SK-N-SH (cell line): ENCODE measurements at regions not wholly inside any gene's neighbourhood (a gene's known extent, or its start where the extent isn't known, plus 50 kb on each side); places are given as distances from the start of the nearest gene placed in this dataset.

ENCODE experiments used
- CTCF ChIA-PET: fragments of 300-600, 350-600 bp; formaldehyde crosslinking; extraction: SDS; loops from one replicate; lab custom pipeline; 2021; lab: Yijun Ruan, JAX
- POLR2A ChIA-PET: fragments of 350-600 bp; sonication (Branson Sonifier 250); formaldehyde crosslinking; extraction: SDS; loops from one replicate; lab custom pipeline; 2020; ENCODE audit warnings: antibody characterized with exemption, inconsistent platforms; lab: Yijun Ruan, JAX
- DNase-seq: peaks from one replicate; pipeline ENCODE4 v3.0.0; 2012
- H2AFZ ChIP-seq: fragments of 200-600 bp; sonication (generic); 2 replicates; pipeline ENCODE4 v1.8.1; 2016; ENCODE audit warnings: antibody characterized with exemption, mild to moderate bottlenecking, low read depth
- H3F3A ChIP-seq: fragments of 200-600 bp; sonication (generic); replicated peaks from 2 replicates; pipeline ENCODE3; 2016; ENCODE audit warnings: antibody characterized with exemption, mild to moderate bottlenecking; ENCODE audit not compliant: insufficient read depth
- H3K27ac ChIP-seq, 2 experiments: fragments of 200-500 bp in 1 of 2; fragments of 200-600 bp in 1 of 2; sonication (Bioruptor generic) in 1 of 2; sonication (generic), shearing (Covaris generic) in 1 of 2; 2 replicates each; pipeline versions ENCODE4 v1.5.1 to v1.6.1; 2014 to 2016; ENCODE audit warnings: low read depth in 2 of 2, inconsistent platforms in 1 of 2, low read length in 1 of 2, mild to moderate bottlenecking in 1 of 2, mixed read lengths in 1 of 2
- H3K27me3 ChIP-seq: fragments of 200-600 bp; sonication (generic), shearing (Covaris generic); 2 replicates; pipeline ENCODE4 v1.6.1; 2016; ENCODE audit warnings: mixed run types; ENCODE audit not compliant: insufficient read depth
- H3K36me3 ChIP-seq, 2 experiments: fragments of 200-500 bp in 1 of 2; fragments of 200-600 bp in 1 of 2; sonication (Bioruptor generic) in 1 of 2; sonication (generic) in 1 of 2; replicated peaks in 1 of 2; 2 replicates each; pipeline versions ENCODE3 to v1.5.1; 2014 to 2016; ENCODE audit warnings: low read length in 1 of 2, mild to moderate bottlenecking in 1 of 2; ENCODE audit not compliant: insufficient read depth in 2 of 2, control insufficient read depth in 1 of 2
- H3K4me1 ChIP-seq, 2 experiments: fragments of 200-500 bp in 1 of 2; fragments of 200-600 bp in 1 of 2; sonication (Bioruptor generic) in 1 of 2; sonication (generic), shearing (Covaris generic) in 1 of 2; 2 replicates each; pipeline versions ENCODE4 v1.5.1 to v1.6.1; 2014 to 2016; ENCODE audit warnings: low read depth in 1 of 2, low read length in 1 of 2, mixed run types in 1 of 2; ENCODE audit not compliant: insufficient read depth in 2 of 2, control insufficient read depth in 1 of 2
- H3K4me2 ChIP-seq: fragments of 200-600 bp; sonication (generic), shearing (Covaris generic); 2 replicates; pipeline ENCODE4 v1.6.1; 2017; ENCODE audit warnings: mixed run types
- H3K4me3 ChIP-seq, 2 experiments: fragments of 200-500 bp in 1 of 2; fragments of 200-600 bp in 1 of 2; sonication (Bioruptor generic) in 1 of 2; sonication (generic), shearing (Covaris generic) in 1 of 2; 2 replicates each; pipeline versions ENCODE4 v1.5.1 to v1.8.1; 2014 to 2016; ENCODE audit warnings: low read depth in 2 of 2, inconsistent platforms in 1 of 2, low read length in 1 of 2, mild to moderate bottlenecking in 1 of 2, mixed read lengths in 1 of 2, moderate library complexity in 1 of 2
- H3K79me2 ChIP-seq: fragments of 200-600 bp; sonication (generic); 2 replicates; pipeline ENCODE4 v1.8.1; 2017; ENCODE audit warnings: mild to moderate bottlenecking; ENCODE audit not compliant: insufficient read depth
- H3K9ac ChIP-seq: fragments of 200-600 bp; sonication (generic); 2 replicates; pipeline ENCODE4 v1.6.1; 2017; ENCODE audit warnings: mixed run types
- H3K9me2 ChIP-seq: fragments of 200-600 bp; sonication (generic); 2 replicates; pipeline ENCODE4 v1.6.1; 2017; ENCODE audit warnings: mixed run types
- H3K9me3 ChIP-seq: fragments of 200-600 bp; sonication (generic); 2 replicates; pipeline ENCODE4 v1.6.1; 2017; ENCODE audit warnings: mixed run types, mild to moderate bottlenecking, moderate library complexity
- H4K20me1 ChIP-seq: fragments of 200-600 bp; sonication (generic); 2 replicates; pipeline ENCODE4 v1.6.1; 2017; ENCODE audit warnings: mild to moderate bottlenecking, mixed run types; ENCODE audit not compliant: insufficient read depth
- CHD2 ChIP-seq: fragments of 150-350 bp; IDR thresholded peaks from 2 replicates; pipeline ENCODE4 v1.6.1; 2018; ENCODE audit warnings: low read length; ENCODE audit not compliant: partially characterized antibody
- ELF1 ChIP-seq: IDR thresholded peaks from 2 replicates; pipeline ENCODE4 v1.4.0; 2012
- EZH2phosphoT487 ChIP-seq: fragments of 200-600 bp; sonication (generic); IDR thresholded peaks from 2 replicates; pipeline ENCODE4 v1.6.1; 2017; ENCODE audit warnings: low read depth, mixed run types, mild to moderate bottlenecking, antibody characterized with exemption, moderate library complexity, borderline replicate concordance
- GABPA ChIP-seq: IDR thresholded peaks from 2 replicates; pipeline ENCODE4 v1.4.0; 2012; ENCODE audit warnings: low read depth, mild to moderate bottlenecking
- GATA2 ChIP-seq: sonication (generic); formaldehyde crosslinking; IDR thresholded peaks from 2 replicates; pipeline ENCODE4 v1.5.0; 2020; ENCODE audit warnings: mild to moderate bottlenecking, missing genetic modification reagents
- JUND ChIP-seq: IDR thresholded peaks from 2 replicates; pipeline ENCODE4 v1.4.0; 2012
- MEF2A ChIP-seq: IDR thresholded peaks from 2 replicates; pipeline ENCODE4 v1.4.0; 2012; ENCODE audit warnings: low read depth, borderline replicate concordance
- MXI1 ChIP-seq: IDR thresholded peaks from 2 replicates; pipeline ENCODE4 v1.6.1; 2012; ENCODE audit warnings: mild to moderate bottlenecking, low read depth, low read length, improper control_type of control experiment
- NRF1 ChIP-seq: IDR thresholded peaks from 2 replicates; pipeline ENCODE4 v1.6.1; 2012; ENCODE audit warnings: low read depth, mild to moderate bottlenecking, low read length
- RAD21 ChIP-seq: IDR thresholded peaks from 2 replicates; pipeline ENCODE4 v1.6.1; 2012; ENCODE audit warnings: mild to moderate bottlenecking, low read length
- RCOR1 ChIP-seq: fragments of 150-350 bp; IDR thresholded peaks from 2 replicates; pipeline ENCODE4 v1.6.1; 2017; ENCODE audit warnings: antibody characterized with exemption, low read length
- RFX5 ChIP-seq: IDR thresholded peaks from 2 replicates; pipeline ENCODE4 v1.6.1; 2012; ENCODE audit warnings: mild to moderate bottlenecking, improper control_type of control experiment, low read length
- SIN3A ChIP-seq: IDR thresholded peaks from 2 replicates; pipeline ENCODE4 v1.6.1; 2012; ENCODE audit warnings: low read depth, mild to moderate bottlenecking, low read length, moderate library complexity, borderline replicate concordance
- SMC3 ChIP-seq: IDR thresholded peaks from 2 replicates; pipeline ENCODE4 v1.6.1; 2012; ENCODE audit warnings: low read depth, low read length, improper control_type of control experiment
- TAF1 ChIP-seq: IDR thresholded peaks from 2 replicates; pipeline ENCODE4 v1.6.1; 2012; ENCODE audit warnings: low read depth, mild to moderate bottlenecking, low read length, moderate library complexity, borderline replicate concordance
- TCF12 ChIP-seq: IDR thresholded peaks from 2 replicates; pipeline ENCODE4 v1.4.0; 2012
- YY1 ChIP-seq: IDR thresholded peaks from 2 replicates; pipeline ENCODE4 v1.4.0; 2012; ENCODE audit warnings: low read depth, mild to moderate bottlenecking
- WGBS: methylation state at CpG from one replicate; pipeline ENCODE4 v1.1.6; 2017; ENCODE audit warnings: low lambda C conversion rate; 5-methylcytosine and 5-hydroxymethylcytosine counted together
- TF ChIP-seq, protein P1 (sequence below): fragments of 200-600 bp; sonication (generic); IDR thresholded peaks from 2 replicates; pipeline ENCODE4 v1.6.1; 2017; ENCODE audit warnings: antibody characterized with exemption, mild to moderate bottlenecking, moderate library complexity
- TF ChIP-seq, protein P2 (sequence below): IDR thresholded peaks from 2 replicates; pipeline ENCODE4 v1.4.0; 2012; ENCODE audit warnings: low read depth, borderline replicate concordance
- TF ChIP-seq, protein P3 (sequence below): IDR thresholded peaks from 2 replicates; pipeline ENCODE4 v1.4.0; 2012; ENCODE audit warnings: low read depth
- TF ChIP-seq, protein P4 (sequence below): IDR thresholded peaks from 2 replicates; pipeline ENCODE4 v1.4.0; 2012; ENCODE audit warnings: low read depth, borderline replicate concordance
- TF ChIP-seq, protein P5 (sequence below): IDR thresholded peaks from 2 replicates; pipeline ENCODE4; 2012

DNA sequence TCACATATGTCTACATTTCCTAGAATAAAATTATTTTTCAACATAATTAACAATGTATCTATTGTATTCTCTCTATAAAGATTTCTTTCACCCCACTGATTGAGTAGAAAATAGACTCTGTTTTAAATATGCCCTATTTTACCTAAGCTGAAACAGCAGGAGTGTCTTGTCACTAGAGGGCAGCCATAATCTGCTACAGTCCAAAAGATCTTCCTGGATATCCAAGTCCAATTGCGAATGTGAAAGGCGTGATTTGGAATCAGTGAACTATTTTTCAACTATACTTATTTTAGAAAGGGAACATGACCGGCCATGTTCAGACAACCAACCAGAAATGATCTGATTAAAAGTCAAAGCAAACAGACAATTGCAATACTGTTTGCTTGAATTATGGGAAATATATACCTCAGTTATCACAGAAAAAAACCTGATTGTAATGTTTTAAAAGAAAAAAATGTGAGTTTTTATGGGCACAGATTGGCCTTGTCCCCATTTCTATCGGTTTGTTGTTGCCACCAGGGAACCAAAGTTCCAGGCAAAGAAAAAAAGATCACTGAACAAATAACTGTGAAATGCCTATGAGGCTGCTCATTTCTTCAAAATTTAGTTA is 1211.0 kb upstream of the ADGRL4 start:
- H3K9me2 ChIP-seq = no peaks in the 10 kb centered on the region
- no peaks in the 10 kb centered on the region; a peak in 1 of 4 replicates for H3K4me1 ChIP-seq
- CTCF ChIA-PET = interaction anchor here (0.6 to 2.5 kb wide), 18 partner anchors 9 to 1585 kb away, joined by 3 to 10 read pairs (median 4); no protein-coding TSS in a partner anchor
- H3K4me3 ChIP-seq = no peak overlapping the region
- H4K20me1 ChIP-seq = no peaks in the 10 kb centered on the region
- H3K27ac ChIP-seq = peak overlapping the region in 1 of 2 experiments; percentile 67; a peak in 1 of 4 replicates
- H3K79me2 ChIP-seq = no peaks in the 10 kb centered on the region
- H3K27me3 ChIP-seq = no peaks in the 10 kb centered on the region
- H3K36me3 ChIP-seq = no peaks in the 10 kb centered on the region
- TF ChIP-seq NRF1 = peak; percentile 15; the same call in 1 of the 2 replicates
- TF ChIP-seq MXI1 = peak; percentile 17; the same call in 1 of the 2 replicates
- TF ChIP-seq, protein P1, sequence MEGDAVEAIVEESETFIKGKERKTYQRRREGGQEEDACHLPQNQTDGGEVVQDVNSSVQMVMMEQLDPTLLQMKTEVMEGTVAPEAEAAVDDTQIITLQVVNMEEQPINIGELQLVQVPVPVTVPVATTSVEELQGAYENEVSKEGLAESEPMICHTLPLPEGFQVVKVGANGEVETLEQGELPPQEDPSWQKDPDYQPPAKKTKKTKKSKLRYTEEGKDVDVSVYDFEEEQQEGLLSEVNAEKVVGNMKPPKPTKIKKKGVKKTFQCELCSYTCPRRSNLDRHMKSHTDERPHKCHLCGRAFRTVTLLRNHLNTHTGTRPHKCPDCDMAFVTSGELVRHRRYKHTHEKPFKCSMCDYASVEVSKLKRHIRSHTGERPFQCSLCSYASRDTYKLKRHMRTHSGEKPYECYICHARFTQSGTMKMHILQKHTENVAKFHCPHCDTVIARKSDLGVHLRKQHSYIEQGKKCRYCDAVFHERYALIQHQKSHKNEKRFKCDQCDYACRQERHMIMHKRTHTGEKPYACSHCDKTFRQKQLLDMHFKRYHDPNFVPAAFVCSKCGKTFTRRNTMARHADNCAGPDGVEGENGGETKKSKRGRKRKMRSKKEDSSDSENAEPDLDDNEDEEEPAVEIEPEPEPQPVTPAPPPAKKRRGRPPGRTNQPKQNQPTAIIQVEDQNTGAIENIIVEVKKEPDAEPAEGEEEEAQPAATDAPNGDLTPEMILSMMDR = peak; percentile 78
- TF ChIP-seq GABPA = no peak
- no peak for TF ChIP-seq CHD2
- TF ChIP-seq YY1 = no peak
- no peak for TF ChIP-seq TCF12
- TF ChIP-seq, protein P2, sequence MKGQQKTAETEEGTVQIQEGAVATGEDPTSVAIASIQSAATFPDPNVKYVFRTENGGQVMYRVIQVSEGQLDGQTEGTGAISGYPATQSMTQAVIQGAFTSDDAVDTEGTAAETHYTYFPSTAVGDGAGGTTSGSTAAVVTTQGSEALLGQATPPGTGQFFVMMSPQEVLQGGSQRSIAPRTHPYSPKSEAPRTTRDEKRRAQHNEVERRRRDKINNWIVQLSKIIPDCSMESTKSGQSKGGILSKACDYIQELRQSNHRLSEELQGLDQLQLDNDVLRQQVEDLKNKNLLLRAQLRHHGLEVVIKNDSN = no peak
- peak; percentile 49; the same call in 1 of the 2 replicates for TF ChIP-seq RFX5
- no peak for TF ChIP-seq JUND
- TF ChIP-seq SMC3 = peak; percentile 74
- TF ChIP-seq RCOR1 = peak; percentile 46; the same call in 1 of the 2 replicates
- TF ChIP-seq RAD21 = peak; percentile 95
- TF ChIP-seq, protein P3, sequence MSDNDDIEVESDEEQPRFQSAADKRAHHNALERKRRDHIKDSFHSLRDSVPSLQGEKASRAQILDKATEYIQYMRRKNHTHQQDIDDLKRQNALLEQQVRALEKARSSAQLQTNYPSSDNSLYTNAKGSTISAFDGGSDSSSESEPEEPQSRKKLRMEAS = no peak
- H2AFZ ChIP-seq = peak overlapping the region; percentile 53
- no peaks in the 10 kb centered on the region for H3K9me3 ChIP-seq
- DNase-seq = peak; percentile 41
- H3K4me2 ChIP-seq = no peak overlapping the region
- POLR2A ChIA-PET = no interaction called here
- no peak overlapping the region for H3K9ac ChIP-seq
- H3F3A ChIP-seq = no peaks in the 10 kb centered on the region
- WGBS = 3% methylated on average over 4 of the region's 4 CpGs

DNA sequence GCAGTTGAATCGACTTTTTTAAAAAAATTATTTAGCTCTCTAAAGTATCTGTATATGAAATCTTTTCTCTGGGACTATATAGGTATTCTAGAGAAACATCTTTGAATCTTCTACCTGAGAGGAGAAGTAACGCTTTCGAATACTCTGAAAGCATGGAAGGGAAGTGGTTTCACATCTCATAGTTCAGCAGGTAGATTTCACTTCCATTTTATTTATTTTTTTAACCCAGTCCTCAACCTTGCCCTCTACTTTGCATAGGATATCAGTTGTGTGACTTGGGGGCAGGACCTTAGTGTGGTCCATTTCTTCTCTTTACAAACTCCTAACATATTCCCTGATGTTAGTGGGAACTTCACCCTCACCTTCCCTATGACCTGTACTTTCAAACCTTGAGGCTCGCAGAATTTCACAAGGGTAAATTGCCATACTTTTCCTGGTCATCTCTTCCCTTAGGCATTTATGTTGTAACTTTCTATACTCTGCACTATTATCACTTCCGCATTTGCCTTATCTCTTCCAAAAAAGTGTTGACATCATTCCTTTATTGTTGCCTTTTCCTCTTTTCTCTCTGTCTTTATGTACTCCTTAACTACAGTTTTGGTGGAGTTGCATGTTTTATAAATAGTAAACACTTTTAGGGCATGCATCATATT is 1208.5 kb upstream of the ADGRL4 start:
- H3K9me2 ChIP-seq = no peaks in the 10 kb centered on the region
- H3K4me1 ChIP-seq = no peaks in the 10 kb centered on the region; a peak in 1 of 4 replicates
- H3K36me3 ChIP-seq = no peaks in the 10 kb centered on the region
- H3K4me2 ChIP-seq = no peak overlapping the region
- H3K9me3 ChIP-seq = no peaks in the 10 kb centered on the region
- no peak overlapping the region for H2AFZ ChIP-seq
- TF ChIP-seq TAF1 (no peak), SIN3A (no peak), CHD2 (no peak), GATA2 (no peak), RCOR1 (no peak), ELF1 (no peak), SMC3 (no peak), EZH2phosphoT487 (no peak), MEF2A (no peak)
- TF ChIP-seq, protein P4, sequence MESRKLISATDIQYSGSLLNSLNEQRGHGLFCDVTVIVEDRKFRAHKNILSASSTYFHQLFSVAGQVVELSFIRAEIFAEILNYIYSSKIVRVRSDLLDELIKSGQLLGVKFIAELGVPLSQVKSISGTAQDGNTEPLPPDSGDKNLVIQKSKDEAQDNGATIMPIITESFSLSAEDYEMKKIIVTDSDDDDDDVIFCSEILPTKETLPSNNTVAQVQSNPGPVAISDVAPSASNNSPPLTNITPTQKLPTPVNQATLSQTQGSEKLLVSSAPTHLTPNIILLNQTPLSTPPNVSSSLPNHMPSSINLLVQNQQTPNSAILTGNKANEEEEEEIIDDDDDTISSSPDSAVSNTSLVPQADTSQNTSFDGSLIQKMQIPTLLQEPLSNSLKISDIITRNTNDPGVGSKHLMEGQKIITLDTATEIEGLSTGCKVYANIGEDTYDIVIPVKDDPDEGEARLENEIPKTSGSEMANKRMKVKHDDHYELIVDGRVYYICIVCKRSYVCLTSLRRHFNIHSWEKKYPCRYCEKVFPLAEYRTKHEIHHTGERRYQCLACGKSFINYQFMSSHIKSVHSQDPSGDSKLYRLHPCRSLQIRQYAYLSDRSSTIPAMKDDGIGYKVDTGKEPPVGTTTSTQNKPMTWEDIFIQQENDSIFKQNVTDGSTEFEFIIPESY = no peak
- TF ChIP-seq, protein P5, sequence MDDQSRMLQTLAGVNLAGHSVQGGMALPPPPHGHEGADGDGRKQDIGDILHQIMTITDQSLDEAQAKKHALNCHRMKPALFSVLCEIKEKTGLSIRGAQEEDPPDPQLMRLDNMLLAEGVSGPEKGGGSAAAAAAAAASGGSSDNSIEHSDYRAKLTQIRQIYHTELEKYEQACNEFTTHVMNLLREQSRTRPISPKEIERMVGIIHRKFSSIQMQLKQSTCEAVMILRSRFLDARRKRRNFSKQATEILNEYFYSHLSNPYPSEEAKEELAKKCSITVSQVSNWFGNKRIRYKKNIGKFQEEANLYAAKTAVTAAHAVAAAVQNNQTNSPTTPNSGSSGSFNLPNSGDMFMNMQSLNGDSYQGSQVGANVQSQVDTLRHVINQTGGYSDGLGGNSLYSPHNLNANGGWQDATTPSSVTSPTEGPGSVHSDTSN = no peak
- ChIA-PET CTCF (interaction anchor here (0.7 kb wide), 1 partner anchor 15 kb away, joined by 3 read pairs; no protein-coding TSS in a partner anchor), POLR2A (no interaction called here)
- 73% methylated on average over 5 of the region's 5 CpGs for WGBS
- H3K27me3 ChIP-seq = no peaks in the 10 kb centered on the region
- H3K27ac ChIP-seq = no peak overlapping the region
- H4K20me1 ChIP-seq = no peaks in the 10 kb centered on the region
- no peaks in the 10 kb centered on the region for H3K79me2 ChIP-seq
- H3F3A ChIP-seq = no peaks in the 10 kb centered on the region
- DNase-seq = no peak
- H3K4me3 ChIP-seq = no peak overlapping the region
- H3K9ac ChIP-seq = no peak overlapping the region
